Spleen (tissue), 11 donors: ENCODE measurements at regions not wholly inside any gene's neighbourhood (a gene's known extent, or its start where the extent isn't known, plus 50 kb on each side); places are given as distances from the start of the nearest gene placed in this dataset.

Experiments
- DNase-seq: peaks from one replicate; pipeline ENCODE4 v3.0.0-alpha.2; 2020
- H3K27ac ChIP-seq, 8 donors: fragments of 200-600 bp; sonication (generic) in 7 of 8; 1 replicate in 4 of 8; 2 replicates in 4 of 8; pipeline versions ENCODE4 v1.5.0 to v1.8.0; 2016 to 2021; ENCODE audit warnings: inconsistent platforms in 4 of 8, mild to moderate bottlenecking in 4 of 8, moderate library complexity in 1 of 8
- H3K27me3 ChIP-seq, 7 donors: fragments of 200-600 bp; sonication (generic) in 6 of 7; replicated peaks in 1 of 7; 1 replicate in 4 of 7; 2 replicates in 3 of 7; pipeline versions ENCODE4 v1.5.0 to v1.8.0; 2016 to 2021; ENCODE audit warnings: inconsistent platforms in 3 of 7, mild to moderate bottlenecking in 1 of 7
- H3K36me3 ChIP-seq, 6 donors: fragments of 200-600 bp; sonication (generic) in 5 of 6; 1 replicate in 4 of 6; 2 replicates in 2 of 6; pipeline versions ENCODE4 v1.5.0 to v1.8.0; 2016 to 2021; ENCODE audit warnings: inconsistent platforms in 2 of 6
- H3K4me1 ChIP-seq, 6 donors: fragments of 200-600 bp; sonication (generic) in 5 of 6; 1 replicate in 3 of 6; 2 replicates in 3 of 6; pipeline versions ENCODE4 v1.5.0 to v1.8.0; 2016 to 2021; ENCODE audit warnings: inconsistent platforms in 3 of 6
- H3K4me3 ChIP-seq, 8 donors: fragments of 200-600 bp; sonication (generic) in 7 of 8; 1 replicate in 4 of 8; 2 replicates in 4 of 8; pipeline versions ENCODE4 v1.5.0 to v1.8.0; 2016 to 2021; ENCODE audit warnings: inconsistent platforms in 4 of 8, mild to moderate bottlenecking in 4 of 8, moderate library complexity in 2 of 8
- H3K9me3 ChIP-seq, 8 donors: fragments of 200-600 bp; sonication (generic) in 7 of 8; 1 replicate in 4 of 8; 2 replicates in 4 of 8; pipeline versions ENCODE4 v1.5.0 to v1.8.0; 2016 to 2021; ENCODE audit warnings: inconsistent platforms in 4 of 8
- CTCF ChIP-seq, 11 experiments: fragments of 200-600 bp in 7 of 11; fragments of 450-650 bp in 4 of 11; sonication (generic) in 4 of 11; IDR thresholded peaks in 8 of 11; conservative IDR thresholded peaks in 3 of 11; 1 replicate in 7 of 11; 2 replicates in 4 of 11; pipeline versions ENCODE4 v1.4.0 to v1.8.0; 2016 to 2021; ENCODE audit warnings: antibody characterized with exemption in 11 of 11, inconsistent platforms in 4 of 11, mild to moderate bottlenecking in 1 of 11
- POLR2A ChIP-seq, 3 donors: fragments of 450-650 bp; IDR thresholded peaks; one replicate each; pipeline ENCODE4 v1.5.1; 2017; ENCODE audit warnings: antibody characterized with exemption in 3 of 3, mild to moderate bottlenecking in 1 of 3
- POLR2AphosphoS5 ChIP-seq, 3 donors: sonication (generic); formaldehyde crosslinking; IDR thresholded peaks; one replicate each; pipeline ENCODE4 v1.5.1; 2017; ENCODE audit warnings: antibody characterized with exemption in 3 of 3
- WGBS, 5 donors: extraction: QIAGEN DNeasy Blood & Tissue Kit in 3 of 5; methylation state at CpG; one replicate each; pipeline versions ENCODE4 v1.1.5 to v1.1.7; 2013 to 2018; 5-methylcytosine and 5-hydroxymethylcytosine counted together
- intact Hi-C: fragments of 100-400 bp; cut with DNase I; formaldehyde crosslinking; loops from one replicate; pipeline ENCODE4 v1.15.0; 2023; ENCODE audit warnings: low total_unique reads
- donor health status: healthy with polysubstance abuse.
- donor health status: DM: no; HTN: no; CAD: no; lungs with moderate emphysema.
- donor health status: DM: no; HTN: no; CAD: no.
- donor health status: Bipolar disorder and iron deficiency.
- donor health status: healthy.
- donor health status: DM: no; HTN: no; CAD: no.
- donor health status: DM: yes; HTN: yes; CAD: no.

- TF ChIP-seq POLR2A (IDR thresholded peaks at IDR 0.05) (no peak), CTCF (IDR thresholded peaks at IDR 0.05 in 8 of 11, conservative IDR thresholded peaks at IDR 0.05 in 3 of 11) (no peak), POLR2AphosphoS5 (IDR thresholded peaks at IDR 0.05) (no peak)
- no peak overlapping the region for H3K4me3 ChIP-seq
Measured at GRCh38 chr12:5379749-5380496, 52.0 kb upstream of the NTF3 start.

More at GRCh38 chr12:5379749-5380496, 52.0 kb upstream of the NTF3 start:
- no peak for DNase-seq
- Histone ChIP-seq H3K9me3 (no peaks in the 10 kb centered on the region), H3K36me3 (no peaks in the 10 kb centered on the region), H3K4me1 (no peaks in the 10 kb centered on the region), H3K27ac (no peak overlapping the region), H3K27me3 (no peaks in the 10 kb centered on the region)
- intact Hi-C loops: no loop called here
- 71 to 74% (median 73%) methylated on average over 10 of the region's 10 CpGs for WGBS, 5 donors
